ENCODE measurements at regions not wholly inside any gene's neighbourhood (a gene's known extent, or its start where the extent isn't known, plus 50 kb on each side); places are given as distances from the start of the nearest gene placed in this dataset.
A peak's percentile ranks its signal among the peaks of the same experiment; 100 is the strongest.
"Not testable (repeated sequence)": the region's sequence is repeated elsewhere in the genome, so short reads cannot be mapped to it uniquely, and the experiment has no call there.

GRCh38 chr12:111271674-111272418, 97.0 kb downstream of the PHETA1 start:
- DNase-seq: peak in 1 of 2 experiments; percentile 8

- no peak for DNase-seq
Observed at GRCh38 chr12:111270774-111271173, 98.1 kb downstream of the PHETA1 start.

- DNase-seq: no peak
Observed at GRCh38 chr12:111270239-111270638, 98.7 kb downstream of the PHETA1 start.

DNA sequence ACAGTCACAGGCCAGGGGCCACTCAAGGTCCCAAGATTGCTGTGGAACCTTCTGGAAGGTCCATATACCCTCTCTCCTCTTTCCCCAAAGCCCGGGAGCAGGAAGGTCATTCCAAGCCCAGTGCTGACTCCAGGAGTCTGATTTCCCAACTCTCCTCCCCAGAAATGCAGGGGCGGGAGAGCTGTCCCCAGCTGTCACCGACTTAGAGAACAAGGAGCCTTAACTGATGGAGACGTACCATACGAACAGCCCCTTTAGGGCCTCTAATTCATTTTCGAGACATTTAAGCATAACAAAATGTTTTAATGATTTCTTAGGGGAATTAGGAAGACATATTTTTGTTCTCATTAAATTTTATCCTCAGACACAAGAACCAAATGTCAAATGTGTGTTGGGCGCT, 99.2 kb downstream of the PHETA1 start:
- DNase-seq: no peak

GRCh38 chr12:111268738-111269572, 99.9 kb downstream of the PHETA1 start:
- DNase-seq: peak in 1 of 2 experiments; percentile 18

GRCh38 chr12:111267144-111267543, 101.8 kb downstream of the PHETA1 start:
- no peak for DNase-seq

DNA sequence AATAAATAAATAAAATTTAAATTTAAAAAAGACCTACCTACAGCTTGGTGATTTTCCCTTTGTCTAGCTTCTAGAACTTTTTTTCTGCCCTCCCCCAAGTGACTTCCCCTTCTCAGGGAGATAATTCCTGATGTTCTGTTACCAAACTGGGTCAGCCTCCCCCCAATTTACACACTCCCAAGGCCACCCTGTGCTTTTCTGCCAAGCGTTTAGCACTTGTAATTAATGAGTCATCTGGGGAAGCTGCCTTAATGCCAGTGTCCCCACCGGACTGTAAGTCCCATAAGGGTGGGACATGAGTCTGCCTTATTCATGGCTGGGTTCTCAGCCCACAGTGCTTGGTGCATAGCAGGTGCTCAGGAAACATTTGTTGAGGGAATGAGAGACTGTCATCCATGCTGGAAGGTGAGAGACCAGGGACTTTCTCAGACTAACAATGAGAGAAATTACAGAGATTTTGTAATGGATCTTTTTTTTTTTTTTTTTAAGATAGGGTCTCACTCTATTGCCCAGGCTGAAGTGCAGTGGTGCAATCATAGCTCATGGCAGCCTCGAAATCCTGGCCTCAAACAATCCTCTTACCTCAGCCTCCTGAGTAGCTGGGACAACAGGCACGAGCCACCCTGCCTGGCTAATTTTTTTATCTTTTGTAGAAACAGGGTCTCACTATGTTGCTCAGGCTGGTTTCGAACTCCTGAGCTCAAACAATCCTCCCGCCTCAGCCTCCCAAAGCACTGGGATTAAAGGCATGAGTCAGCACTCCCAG, 106.8 kb downstream of the PHETA1 start:
- DNase-seq: no peak

DNA sequence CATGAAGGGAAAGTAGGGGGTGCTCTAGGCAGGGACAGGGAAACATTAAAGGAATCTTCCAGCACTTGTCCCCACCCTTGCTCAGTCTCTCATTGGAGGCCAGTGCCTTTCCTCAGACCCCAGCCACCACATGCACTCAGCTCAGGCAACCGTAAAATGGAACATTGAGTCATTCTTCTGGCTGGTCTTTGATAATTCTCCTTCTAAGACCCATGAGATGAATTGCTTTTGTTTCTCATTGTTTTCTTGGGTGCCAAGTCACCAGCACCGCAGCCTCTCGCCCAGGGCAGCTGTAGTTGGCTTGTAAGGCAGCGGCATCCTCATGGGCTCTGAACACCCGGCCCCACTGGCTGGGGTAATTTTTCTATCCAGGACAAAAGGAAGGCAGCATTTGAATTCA, 108.2 kb downstream of the PHETA1 start:
- DNase-seq: no peak

DNA sequence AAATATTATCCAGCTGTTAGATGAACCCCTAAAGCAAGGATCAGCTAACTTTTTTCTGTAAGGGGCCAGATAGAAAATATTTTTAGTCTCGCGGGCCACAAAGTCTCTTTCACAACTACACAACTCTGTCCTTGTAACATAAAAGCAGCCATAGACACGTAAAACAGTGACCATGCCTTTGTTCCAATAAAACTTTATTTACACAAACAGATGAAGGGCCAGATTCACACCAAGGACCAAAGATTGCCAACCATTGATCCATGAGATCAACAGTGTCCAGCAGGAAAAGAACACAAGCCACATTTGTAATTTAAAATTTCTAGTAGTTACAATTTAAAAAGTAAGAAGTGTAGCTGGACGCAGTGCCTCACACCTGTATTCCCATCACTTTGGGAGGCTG, 109.7 kb downstream of the PHETA1 start:
- no peak for DNase-seq

- not testable (repeated sequence) for DNase-seq
Observed at GRCh38 chr12:111258081-111258480, 110.8 kb downstream of the PHETA1 start.

GRCh38 chr12:111257435-111257902, 111.4 kb downstream of the PHETA1 start:
- DNase-seq: no peak

DNA sequence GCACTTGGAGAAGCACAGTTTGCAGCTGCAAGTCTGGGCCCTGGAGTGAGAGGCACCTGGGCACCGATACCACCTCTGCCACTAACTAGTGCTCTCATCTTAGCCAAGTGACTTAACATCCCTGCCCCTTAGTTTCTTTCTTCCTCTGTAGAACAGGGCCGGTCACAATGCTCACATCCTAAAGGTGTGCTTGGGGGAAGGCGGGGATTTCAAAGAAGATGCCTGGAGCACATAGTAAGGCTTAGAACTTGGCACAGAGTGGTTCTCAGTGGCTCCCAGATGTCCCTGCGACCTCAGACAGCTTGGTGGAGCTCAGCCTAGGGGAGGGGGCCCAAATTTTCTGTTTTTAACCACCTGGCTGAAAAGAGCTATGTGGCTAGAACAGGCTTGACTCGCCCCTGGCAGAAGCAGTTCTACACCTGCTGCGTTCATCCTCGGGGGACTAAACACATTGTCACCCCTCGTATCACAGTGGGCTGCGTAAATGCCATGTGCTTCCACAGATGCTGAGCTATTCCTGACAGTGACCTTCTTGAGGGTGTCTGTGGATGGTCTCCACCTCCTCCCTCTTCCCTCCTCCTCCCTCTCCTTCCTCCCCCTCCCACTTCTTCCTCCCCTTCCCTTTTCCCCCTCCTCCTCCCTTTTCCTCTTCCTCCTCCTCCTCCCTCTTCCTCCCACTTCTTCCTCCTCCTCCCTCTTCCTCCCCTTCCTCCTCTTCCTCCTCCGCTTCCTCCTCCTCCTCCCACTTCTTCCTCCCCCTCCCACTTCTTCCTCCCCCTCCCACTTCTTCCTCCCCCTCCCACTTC, 112.1 kb downstream of the PHETA1 start:
- DNase-seq: no peak

GRCh38 chr12:111255261-111255660, 113.6 kb downstream of the PHETA1 start:
- DNase-seq: no peak

GRCh38 chr12:111254106-111254505, 114.8 kb downstream of the PHETA1 start:
- no peak for DNase-seq

GRCh38 chr12:111253213-111253612, 115.7 kb downstream of the PHETA1 start:
- DNase-seq: no peak

DNA sequence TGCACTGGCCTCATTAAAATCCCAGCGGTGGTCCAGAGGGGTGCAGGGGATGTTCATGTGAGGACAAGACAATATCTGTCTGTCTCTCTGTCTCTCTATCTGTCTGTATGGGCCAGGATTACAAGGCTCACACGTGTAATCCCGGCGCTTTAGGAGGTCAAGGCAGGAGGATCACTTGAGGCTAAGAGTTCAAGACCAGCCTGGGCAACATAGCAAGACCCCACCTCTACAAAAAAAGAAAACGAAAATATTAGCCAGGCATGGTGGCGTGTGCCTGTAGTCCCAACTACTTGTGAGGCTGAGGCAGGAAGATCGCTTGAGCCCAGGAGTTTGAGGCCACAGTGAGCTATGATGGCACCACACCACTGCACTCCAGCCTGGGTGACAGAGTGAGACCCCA, 117.1 kb downstream of the PHETA1 start:
- no peak for DNase-seq

DNA sequence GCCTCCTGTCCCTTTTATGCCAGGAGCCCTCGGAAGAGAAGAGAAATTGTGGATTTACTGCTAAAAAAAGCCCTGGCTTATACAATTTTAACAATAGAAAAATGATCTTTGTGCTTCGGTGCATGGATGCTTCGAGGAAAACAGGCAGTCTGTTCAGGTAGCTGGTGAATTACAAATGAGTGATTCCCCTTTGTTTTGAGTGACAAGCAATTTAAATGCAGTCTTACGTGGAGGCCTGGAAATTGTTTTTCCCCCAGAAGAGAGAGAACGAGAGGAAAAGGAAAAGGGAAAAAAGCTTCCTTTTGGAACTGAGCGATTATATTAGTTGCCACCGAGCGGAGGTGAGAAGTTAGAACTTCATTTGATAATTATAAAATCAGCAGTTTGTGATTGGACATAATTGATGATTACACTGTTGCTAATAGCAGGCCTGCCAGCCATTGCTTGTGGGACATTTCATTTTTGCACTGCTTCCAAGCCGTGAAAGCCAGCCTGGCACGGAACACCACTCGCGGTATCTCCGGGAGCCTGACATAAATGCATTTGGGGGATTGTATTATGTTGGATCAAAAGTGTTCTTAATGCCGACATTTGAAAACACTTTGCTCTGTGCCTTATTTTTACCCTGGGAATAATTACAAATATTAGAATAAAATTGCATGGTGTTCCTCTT, 117.7 kb downstream of the PHETA1 start:
- no peak for DNase-seq

GRCh38 chr12:111250251-111250881, 118.5 kb downstream of the PHETA1 start:
- no peak for DNase-seq

GRCh38 chr12:111249757-111250156, 119.1 kb downstream of the PHETA1 start:
- no peak for DNase-seq

- no peak for DNase-seq
Observed at GRCh38 chr12:111249018-111249370, 119.9 kb downstream of the PHETA1 start.

DNA sequence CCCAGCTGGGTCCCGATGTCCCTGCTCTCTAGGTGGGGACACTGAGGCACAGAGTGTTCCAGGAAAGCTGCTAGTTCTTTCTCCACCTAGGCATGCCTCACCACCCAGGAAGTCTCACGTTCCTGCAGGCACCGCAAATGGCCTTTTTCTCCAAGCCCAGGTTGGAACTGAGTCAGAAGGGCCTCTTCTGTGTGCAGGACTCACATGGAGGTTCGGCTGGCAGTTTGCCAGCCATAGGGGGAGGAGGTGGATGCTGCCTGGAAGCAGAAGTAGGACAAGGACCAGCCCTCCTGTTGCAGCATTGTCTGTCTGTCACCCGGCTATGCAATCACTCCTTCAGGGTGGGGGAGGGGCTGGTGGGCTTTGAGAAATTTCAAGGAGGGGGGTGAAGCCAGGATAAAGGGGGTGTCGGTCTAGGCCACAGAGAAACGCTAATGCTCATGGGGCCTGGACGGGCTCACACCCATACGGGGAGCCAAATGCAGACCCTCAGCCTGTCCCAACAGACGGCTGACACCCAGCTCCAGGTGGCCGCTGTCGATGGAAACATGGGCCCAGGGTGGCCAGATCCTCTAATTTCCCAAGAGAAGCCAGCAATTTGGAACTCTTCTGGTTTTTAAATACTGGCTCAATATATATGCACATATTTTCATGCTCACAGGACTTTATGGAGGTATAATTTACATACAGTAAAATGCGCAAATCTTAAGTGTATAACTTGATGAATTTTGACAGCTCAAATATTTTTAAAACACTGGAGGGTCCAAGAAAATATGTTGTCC, 120.5 kb downstream of the PHETA1 start:
- no peak for DNase-seq

Data from SW 1271 (cell line).